ENCODE measurements at regions not wholly inside any gene's neighbourhood (a gene's known extent, or its start where the extent isn't known, plus 50 kb on each side); places are given as distances from the start of the nearest gene placed in this dataset.

- no peaks in the 10 kb centered on the region; a peak in 1 of 4 replicates for H3K9me3 ChIP-seq (ENCODE audit: control insufficient read depth in 1 of 2, insufficient read depth in 1 of 2, low read depth in 1 of 2, low read length in 2 of 2)
- no peaks in the 10 kb centered on the region for H3K4me1 ChIP-seq (ENCODE audit: control insufficient read depth in 1 of 2, insufficient read depth in 2 of 2, low read length in 2 of 2)
- H4K20me1 ChIP-seq (ENCODE audit: insufficient read depth) = no peaks in the 10 kb centered on the region
- H3K79me2 ChIP-seq (ENCODE audit: insufficient read depth, low read length) = no peaks in the 10 kb centered on the region
- TF ChIP-seq RAD21 (IDR thresholded peaks at IDR 0.05; ENCODE audit: low read depth) (no peak), ZFX (IDR thresholded peaks at IDR 0.05) (no peak), YY1 (IDR thresholded peaks at IDR 0.05; ENCODE audit: extremely low read depth, insufficient replicate concordance, low read depth, low read length) (no peak), ZNF274 (IDR thresholded peaks at IDR 0.05; ENCODE audit: low read depth, low read length) (no peak), SRF (IDR thresholded peaks at IDR 0.05; ENCODE audit: low read depth) (no peak), TCF7L2 (IDR thresholded peaks at IDR 0.05; ENCODE audit: borderline replicate concordance, extremely low read depth, insufficient read depth, insufficient read length) (no peak), ELF1 (IDR thresholded peaks at IDR 0.05; ENCODE audit: borderline replicate concordance, low read depth) (no peak), ATF3 (IDR thresholded peaks at IDR 0.05) (no peak), CEBPB (IDR thresholded peaks at IDR 0.05; ENCODE audit: low read depth) (no peak), SIN3A (IDR thresholded peaks at IDR 0.05; ENCODE audit: low read depth) (no peak), ZBTB33 (IDR thresholded peaks at IDR 0.05; ENCODE audit: extremely low read depth, insufficient replicate concordance, low read length) (no peak), POLR2AphosphoS5 (IDR thresholded peaks at IDR 0.05; ENCODE audit: low read depth, low read length) (no peak), REST (IDR thresholded peaks at IDR 0.05; ENCODE audit: low read depth) (no peak)
- ChIA-PET CTCF (no interaction called here), POLR2A (no interaction called here), RAD21 (ENCODE audit: low non-redundant PET in 1 of 2, low total read pairs in 2 of 2, uncharacterized antibody in 2 of 2, unreplicated experiment in 2 of 2) (no interaction called here)
- H3K27me3 ChIP-seq (ENCODE audit: insufficient read depth, low read length) = no peaks in the 10 kb centered on the region
- H2AFZ ChIP-seq (ENCODE audit: low read depth, low read length, poor library complexity, severe bottlenecking) = no peak overlapping the region
- intact Hi-C loops (cut with micrococcal nuclease) = no loop called here
- no peak overlapping the region for H3K27ac ChIP-seq (ENCODE audit: low read depth, low read length)
- ATAC-seq = no peak
- H3K9me2 ChIP-seq (ENCODE audit: insufficient read depth) = no peaks in the 10 kb centered on the region
- no peak overlapping the region for H3K9ac ChIP-seq (ENCODE audit: low read length)
- H3K4me3 ChIP-seq (replicated peaks in 1 of 2; ENCODE audit: low read depth in 1 of 2, low read length in 2 of 2) = no peak overlapping the region
- BruUV-seq (replicated peaks) = no TSS peak
- H3K36me3 ChIP-seq (ENCODE audit: control insufficient read depth in 1 of 2, insufficient read depth in 2 of 2, low read length in 2 of 2) = no peaks in the 10 kb centered on the region
- no peak for DNase-seq (ENCODE audit: low read depth, low spot score)
- H3K4me2 ChIP-seq (ENCODE audit: low read length) = no peak overlapping the region
Measured at GRCh38 chr4:152054731-152055130, 293.9 kb upstream of the GATB start.
